ENCODE measurements at regions not wholly inside any gene's neighbourhood (a gene's known extent, or its start where the extent isn't known, plus 50 kb on each side); places are given as distances from the start of the nearest gene placed in this dataset.

- TF ChIP-seq CTCF (conservative IDR thresholded peaks at IDR 0.05; ENCODE audit: low read depth, low read length) (no peak), ELK1 (IDR thresholded peaks at IDR 0.05; ENCODE audit: borderline replicate concordance, low read depth, low read length) (no peak), BHLHE40 (IDR thresholded peaks at IDR 0.05; ENCODE audit: low read depth, low read length) (no peak), POLR2A (IDR thresholded peaks at IDR 0.05; ENCODE audit: low read depth, low read length) (no peak), RCOR1 (IDR thresholded peaks at IDR 0.05; ENCODE audit: insufficient replicate concordance, low read length) (no peak), RFX5 (IDR thresholded peaks at IDR 0.05; ENCODE audit: low read depth, low read length) (no peak)
These were observed 56.6 kb upstream of the SMOC2 start for GRCh38 chr6:168384045-168385036.
